Stimulated activated CD4-positive, alpha-beta T cell treated with anti-CD3 and anti-CD28 coated beads, Interleukin-4, amount 100 ng/mL, for 24 hours (primary cell): ENCODE measurements at regions not wholly inside any gene's neighbourhood (a gene's known extent, or its start where the extent isn't known, plus 50 kb on each side); places are given as distances from the start of the nearest gene placed in this dataset.

ENCODE experiments used
- DNase-seq: peaks from one replicate; pipeline ENCODE4 v3.0.0-alpha.2; 2020

- DNase-seq = no peak
Observed at GRCh38 chr4:106423791-106424190, 55.2 kb upstream of the GIMD1 start.

- no peak for DNase-seq
Observed at GRCh38 chr4:106422766-106423165, 54.2 kb upstream of the GIMD1 start.

- DNase-seq = no peak
Observed at GRCh38 chr4:106421441-106422296, 53.1 kb upstream of the GIMD1 start.

GRCh38 chr4:106418444-106418843 is 49.9 kb upstream of the GIMD1 start:
- no peak for DNase-seq
